Effector CD4-positive, alpha-beta T cell (primary cell): ENCODE measurements at regions not wholly inside any gene's neighbourhood (a gene's known extent, or its start where the extent isn't known, plus 50 kb on each side); places are given as distances from the start of the nearest gene placed in this dataset.
"Not testable (repeated sequence)": the region's sequence is repeated elsewhere in the genome, so short reads cannot be mapped to it uniquely, and the experiment has no call there.

ENCODE experiments used
- DNase-seq: peaks from one replicate; pipeline ENCODE4 v3.0.0-alpha.2; 2020

- DNase-seq, result no peak
These were observed 1635.4 kb upstream of the C9orf72 start for GRCh38 chr9:29208670-29209069.

- DNase-seq, result no peak
These were observed 1636.5 kb upstream of the C9orf72 start for GRCh38 chr9:29209748-29210291.

- DNase-seq, result no peak
These were observed 1637.8 kb upstream of the C9orf72 start for GRCh38 chr9:29211003-29211579.

- DNase-seq, result no peak
These were observed 1638.5 kb upstream of the C9orf72 start for GRCh38 chr9:29211580-29212396.

GRCh38 chr9:29212397-29213387, 1639.4 kb upstream of the C9orf72 start:
- DNase-seq, result no peak

GRCh38 chr9:29213417-29214153, 1640.3 kb upstream of the C9orf72 start, which contains the start of gene LINGO2:
Gene LINGO2 (minus strand): TSS chr9:29213601.
- no peak for DNase-seq

GRCh38 chr9:29214154-29214689, 1640.9 kb upstream of the C9orf72 start:
- DNase-seq, result no peak

GRCh38 chr9:29214690-29215253, 1641.5 kb upstream of the C9orf72 start:
- DNase-seq, result no peak

GRCh38 chr9:29217966-29218365, 1644.7 kb upstream of the C9orf72 start:
- no peak for DNase-seq

- no peak for DNase-seq
These were observed 1647.4 kb upstream of the C9orf72 start for GRCh38 chr9:29220596-29221251.

GRCh38 chr9:29228558-29228957, 1655.3 kb upstream of the C9orf72 start:
- no peak for DNase-seq

GRCh38 chr9:29230931-29231330, 1657.7 kb upstream of the C9orf72 start:
- no peak for DNase-seq

- DNase-seq, result no peak
These were observed 1659.9 kb upstream of the C9orf72 start for GRCh38 chr9:29233193-29233592.

- DNase-seq, result no peak
These were observed 1668.0 kb upstream of the C9orf72 start for GRCh38 chr9:29241320-29241719.

GRCh38 chr9:29245351-29245750, 1672.1 kb upstream of the C9orf72 start:
- DNase-seq, result no peak

GRCh38 chr9:29270400-29270799, 1697.1 kb upstream of the C9orf72 start:
- not testable (repeated sequence) for DNase-seq

GRCh38 chr9:29282121-29282520, 1708.8 kb upstream of the C9orf72 start:
- DNase-seq, result no peak

GRCh38 chr9:29285818-29286217, 1712.5 kb upstream of the C9orf72 start:
- no peak for DNase-seq

GRCh38 chr9:29289365-29289764, 1716.1 kb upstream of the C9orf72 start:
- no peak for DNase-seq

GRCh38 chr9:29290516-29290915, 1717.2 kb upstream of the C9orf72 start:
- DNase-seq, result no peak

- no peak for DNase-seq
These were observed 1724.3 kb upstream of the C9orf72 start for GRCh38 chr9:29297592-29297991.
